CD4-positive, alpha-beta memory T cell (primary cell): ENCODE measurements at regions not wholly inside any gene's neighbourhood (a gene's known extent, or its start where the extent isn't known, plus 50 kb on each side); places are given as distances from the start of the nearest gene placed in this dataset.
"Not testable (repeated sequence)": the region's sequence is repeated elsewhere in the genome, so short reads cannot be mapped to it uniquely, and the experiment has no call there.

Experiments
- CTCF ChIA-PET: fragments of 350-600 bp; sonication (Branson Sonifier 250); formaldehyde crosslinking; loops from one replicate; lab custom pipeline; 2021; ENCODE audit warnings: inconsistent platforms; ENCODE audit not compliant: partially characterized antibody; lab: Charles Lee
- POLR2A ChIA-PET: fragments of 350-600 bp; sonication (Branson Sonifier 250); formaldehyde crosslinking; loops from one replicate; lab custom pipeline; 2021; ENCODE audit not compliant: partially characterized antibody; lab: Charles Lee
- DNase-seq, 5 donors: peaks; one replicate each; pipeline versions ENCODE4 v3.0.0 to v3.0.0-alpha.2; 2020 to 2022; ENCODE audit warnings: mixed read lengths in 1 of 5
- H3K27ac ChIP-seq: one replicate; pipeline ENCODE4 v1.7.0; 2013; ENCODE audit warnings: low read depth, low read length
- H3K27me3 ChIP-seq: 2 replicates; pipeline ENCODE4 v1.7.0; 2013; ENCODE audit warnings: mild to moderate bottlenecking, low read length, moderate library complexity; ENCODE audit not compliant: insufficient read depth
- H3K36me3 ChIP-seq: 2 replicates; pipeline ENCODE4 v1.7.0; 2013; ENCODE audit warnings: mild to moderate bottlenecking, low read length, moderate library complexity; ENCODE audit not compliant: insufficient read depth
- H3K4me1 ChIP-seq: 2 replicates; pipeline ENCODE4 v1.7.0; 2013; ENCODE audit warnings: mild to moderate bottlenecking, low read length, moderate library complexity; ENCODE audit not compliant: insufficient read depth
- H3K4me3 ChIP-seq, 2 donors: one replicate each; pipeline ENCODE4 v1.7.0; 2013; ENCODE audit warnings: low read length in 2 of 2, mild to moderate bottlenecking in 1 of 2
- H3K9me3 ChIP-seq, 2 donors: one replicate each; pipeline ENCODE4 v1.7.0; 2013; ENCODE audit warnings: low read length in 2 of 2, control low read depth in 1 of 2; ENCODE audit not compliant: control insufficient read depth in 1 of 2
- H3K27ac Mint-ChIP-seq, 7 donors: one replicate each; pipeline ENCODE4 v1.8.0; 2020 to 2021; ENCODE audit warnings: mixed read lengths in 7 of 7, mild to moderate bottlenecking in 6 of 7, inconsistent platforms in 3 of 7, moderate library complexity in 3 of 7
- H3K27me3 Mint-ChIP-seq, 2 donors: one replicate each; pipeline ENCODE4 v1.8.0; 2020 to 2021; ENCODE audit warnings: mixed read lengths in 2 of 2
- H3K36me3 Mint-ChIP-seq, 2 donors: one replicate each; pipeline ENCODE4 v1.8.0; 2020 to 2021; ENCODE audit warnings: mixed read lengths in 2 of 2, inconsistent platforms in 1 of 2, mild to moderate bottlenecking in 1 of 2
- H3K4me1 Mint-ChIP-seq, 4 donors: one replicate each; pipeline ENCODE4 v1.8.0; 2020 to 2021; ENCODE audit warnings: mixed read lengths in 4 of 4, mild to moderate bottlenecking in 1 of 4
- H3K4me3 Mint-ChIP-seq, 8 donors: one replicate each; pipeline ENCODE4 v1.8.0; 2020 to 2021; ENCODE audit warnings: mixed read lengths in 8 of 8, mild to moderate bottlenecking in 7 of 8, moderate library complexity in 6 of 8, inconsistent platforms in 3 of 8
- H3K9me3 Mint-ChIP-seq, 8 donors: one replicate each; pipeline ENCODE4 v1.8.0; 2020 to 2021; ENCODE audit warnings: mixed read lengths in 8 of 8, mild to moderate bottlenecking in 5 of 8, inconsistent platforms in 3 of 8, moderate library complexity in 1 of 8
- intact Hi-C: fragments of 100-400 bp; cut with micrococcal nuclease; formaldehyde crosslinking; loops from one replicate; pipeline ENCODE4 v1.15.1; 2023

- POLR2A ChIA-PET: no interaction called here
- no peaks in the 10 kb centered on the region for H3K4me1 ChIP-seq
- Mint-ChIP-seq H3K4me3 (no peak overlapping the region), H3K9me3 (peaks cover 0 to 5% (median 0%) of the 10 kb centered on the region in 8 donors), H3K27me3 (no peaks in the 10 kb centered on the region), H3K4me1 (no peaks in the 10 kb centered on the region), H3K36me3 (no peaks in the 10 kb centered on the region), H3K27ac (no peak overlapping the region)
- H3K36me3 ChIP-seq: no peaks in the 10 kb centered on the region
- H3K27me3 ChIP-seq: no peaks in the 10 kb centered on the region
- intact Hi-C loops: no loop called here
- CTCF ChIA-PET: no interaction called here
- H3K27ac ChIP-seq: no peak overlapping the region
- DNase-seq: no peak
- no peak overlapping the region for H3K4me3 ChIP-seq
- H3K9me3 ChIP-seq: no peaks in the 10 kb centered on the region
Observed at GRCh38 chr1:191498318-191498717, 659.9 kb upstream of the RGS18 start.

- H3K27ac Mint-ChIP-seq: no peak overlapping the region
- H3K27me3 Mint-ChIP-seq: no peaks in the 10 kb centered on the region
- DNase-seq: no peak
- Histone ChIP-seq H3K27ac (no peak overlapping the region), H3K27me3 (no peaks in the 10 kb centered on the region), H3K4me1 (no peaks in the 10 kb centered on the region), H3K9me3 (no peaks in the 10 kb centered on the region), H3K4me3 (no peak overlapping the region), H3K36me3 (no peaks in the 10 kb centered on the region)
- intact Hi-C loops: no loop called here
- no peaks in the 10 kb centered on the region for H3K36me3 Mint-ChIP-seq
- CTCF ChIA-PET: no interaction called here
- H3K9me3 Mint-ChIP-seq: peaks cover 0 to 5% (median 0%) of the 10 kb centered on the region in 8 donors
- POLR2A ChIA-PET: interaction anchor here (0.7 kb wide), 1 partner anchor 14 kb away, joined by 3 read pairs; no protein-coding TSS in a partner anchor
- no peak overlapping the region for H3K4me3 Mint-ChIP-seq
- H3K4me1 Mint-ChIP-seq: no peaks in the 10 kb centered on the region
Observed at GRCh38 chr1:191498825-191499224, 659.4 kb upstream of the RGS18 start.

- intact Hi-C loops: no loop called here
- POLR2A ChIA-PET: no interaction called here
- no peaks in the 10 kb centered on the region for H3K9me3 ChIP-seq
Observed at GRCh38 chr1:191504999-191505398, 653.3 kb upstream of the RGS18 start.

GRCh38 chr1:191508239-191508638, 650.0 kb upstream of the RGS18 start:
- ChIA-PET POLR2A (no interaction called here), CTCF (no interaction called here)
- H3K27me3 Mint-ChIP-seq: no peaks in the 10 kb centered on the region

More at GRCh38 chr1:191504999-191505398, 653.3 kb upstream of the RGS18 start:
- no peaks in the 10 kb centered on the region for H3K36me3 Mint-ChIP-seq
- Histone ChIP-seq H3K4me3 (no peak overlapping the region), H3K4me1 (no peaks in the 10 kb centered on the region), H3K27me3 (no peaks in the 10 kb centered on the region), H3K27ac (no peak overlapping the region), H3K36me3 (no peaks in the 10 kb centered on the region)
- no peaks in the 10 kb centered on the region for H3K27me3 Mint-ChIP-seq
- H3K4me1 Mint-ChIP-seq: no peaks in the 10 kb centered on the region
- no peak for DNase-seq
- H3K27ac Mint-ChIP-seq: no peak overlapping the region
- CTCF ChIA-PET: no interaction called here
- H3K9me3 Mint-ChIP-seq: peaks cover 0 to 12% (median 3%) of the 10 kb centered on the region in 8 donors
- no peak overlapping the region for H3K4me3 Mint-ChIP-seq

GRCh38 chr1:191511480-191511879, 646.8 kb upstream of the RGS18 start:
- H3K36me3 ChIP-seq, intact Hi-C loops, H3K27me3 ChIP-seq, CTCF ChIA-PET, H3K27ac ChIP-seq, H3K4me3 Mint-ChIP-seq, H3K4me1 Mint-ChIP-seq, POLR2A ChIA-PET, H3K4me3 ChIP-seq, DNase-seq, H3K9me3 ChIP-seq, H3K27ac Mint-ChIP-seq, H3K27me3 Mint-ChIP-seq, H3K36me3 Mint-ChIP-seq, H3K4me1 ChIP-seq: not testable (repeated sequence)
- H3K9me3 Mint-ChIP-seq: peaks cover 4 to 29% (median 12%) of the 10 kb centered on the region in 8 donors

More at GRCh38 chr1:191508239-191508638, 650.0 kb upstream of the RGS18 start:
- H3K36me3 ChIP-seq: no peaks in the 10 kb centered on the region
- DNase-seq: no peak
- H3K4me1 Mint-ChIP-seq: no peaks in the 10 kb centered on the region
- no peaks in the 10 kb centered on the region for H3K4me1 ChIP-seq
- H3K9me3 ChIP-seq: no peaks in the 10 kb centered on the region
- no peaks in the 10 kb centered on the region for H3K36me3 Mint-ChIP-seq
- H3K27me3 ChIP-seq: no peaks in the 10 kb centered on the region
- no peak overlapping the region for H3K4me3 Mint-ChIP-seq
- H3K9me3 Mint-ChIP-seq: peaks cover 0 to 25% (median 10%) of the 10 kb centered on the region in 8 donors
- H3K4me3 ChIP-seq: no peak overlapping the region
- no peak overlapping the region for H3K27ac Mint-ChIP-seq
- no peak overlapping the region for H3K27ac ChIP-seq
- intact Hi-C loops: no loop called here

- ChIA-PET CTCF (no interaction called here), POLR2A (no interaction called here)
- Histone ChIP-seq H3K4me1 (no peaks in the 10 kb centered on the region), H3K27ac (no peak overlapping the region), H3K9me3 (no peaks in the 10 kb centered on the region), H3K4me3 (no peak overlapping the region), H3K27me3 (no peaks in the 10 kb centered on the region), H3K36me3 (no peaks in the 10 kb centered on the region)
- intact Hi-C loops: no loop called here
- H3K9me3 Mint-ChIP-seq: peaks cover 0 to 20% (median 6%) of the 10 kb centered on the region in 8 donors
- H3K27ac Mint-ChIP-seq: no peak overlapping the region
- H3K4me3 Mint-ChIP-seq: no peak overlapping the region
- DNase-seq: no peak
- H3K27me3 Mint-ChIP-seq: no peaks in the 10 kb centered on the region
- no peaks in the 10 kb centered on the region for H3K36me3 Mint-ChIP-seq
- H3K4me1 Mint-ChIP-seq: no peaks in the 10 kb centered on the region
Observed at GRCh38 chr1:191517826-191518225, 640.4 kb upstream of the RGS18 start.

DNA sequence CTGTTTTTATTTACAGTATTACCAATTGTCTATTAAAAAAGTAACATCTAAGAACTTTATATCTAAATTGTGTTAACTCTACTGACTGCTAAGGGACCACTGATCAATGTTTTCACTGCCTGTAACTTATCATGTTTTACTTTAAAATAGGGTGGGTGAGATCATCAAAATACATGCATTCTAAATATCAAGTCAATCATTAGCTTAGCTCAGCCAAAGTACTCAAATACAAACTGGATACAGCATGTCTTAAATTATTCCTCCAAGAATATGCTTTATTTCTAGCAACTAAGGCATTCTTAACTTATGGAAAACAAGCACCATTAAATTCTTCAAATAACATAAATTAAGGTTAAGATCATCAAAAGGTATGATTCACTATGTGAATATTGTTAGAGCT, 638.7 kb upstream of the RGS18 start:
- no peak for DNase-seq
- Histone ChIP-seq H3K4me1 (no peaks in the 10 kb centered on the region), H3K27ac (no peak overlapping the region), H3K9me3 (no peaks in the 10 kb centered on the region), H3K36me3 (no peaks in the 10 kb centered on the region), H3K4me3 (no peak overlapping the region), H3K27me3 (no peaks in the 10 kb centered on the region)
- ChIA-PET POLR2A (no interaction called here), CTCF (no interaction called here)
- Mint-ChIP-seq H3K27me3 (no peaks in the 10 kb centered on the region), H3K9me3 (peaks cover 0 to 12% (median 4%) of the 10 kb centered on the region in 8 donors), H3K36me3 (no peaks in the 10 kb centered on the region), H3K4me1 (no peaks in the 10 kb centered on the region), H3K27ac (no peak overlapping the region), H3K4me3 (no peak overlapping the region)
- intact Hi-C loops: no loop called here

- H3K4me1 Mint-ChIP-seq: no peaks in the 10 kb centered on the region
- ChIA-PET CTCF (no interaction called here), POLR2A (no interaction called here)
- no peak overlapping the region for H3K27ac Mint-ChIP-seq
- peaks cover 0 to 11% (median 5%) of the 10 kb centered on the region in 8 donors for H3K9me3 Mint-ChIP-seq
- H3K27me3 ChIP-seq: no peaks in the 10 kb centered on the region
- no peak overlapping the region for H3K27ac ChIP-seq
- no peak overlapping the region for H3K4me3 ChIP-seq
- H3K27me3 Mint-ChIP-seq: no peaks in the 10 kb centered on the region
- no peak for DNase-seq
- H3K9me3 ChIP-seq: no peaks in the 10 kb centered on the region
- H3K36me3 Mint-ChIP-seq: no peaks in the 10 kb centered on the region
- H3K4me3 Mint-ChIP-seq: no peak overlapping the region
- intact Hi-C loops: no loop called here
- H3K4me1 ChIP-seq: no peaks in the 10 kb centered on the region
- no peaks in the 10 kb centered on the region for H3K36me3 ChIP-seq
Observed at GRCh38 chr1:191520345-191520744, 637.9 kb upstream of the RGS18 start.
